ENCODE measurements at regions not wholly inside any gene's neighbourhood (a gene's known extent, or its start where the extent isn't known, plus 50 kb on each side); places are given as distances from the start of the nearest gene placed in this dataset.
"Not testable (repeated sequence)": the region's sequence is repeated elsewhere in the genome, so short reads cannot be mapped to it uniquely, and the experiment has no call there.

DNA sequence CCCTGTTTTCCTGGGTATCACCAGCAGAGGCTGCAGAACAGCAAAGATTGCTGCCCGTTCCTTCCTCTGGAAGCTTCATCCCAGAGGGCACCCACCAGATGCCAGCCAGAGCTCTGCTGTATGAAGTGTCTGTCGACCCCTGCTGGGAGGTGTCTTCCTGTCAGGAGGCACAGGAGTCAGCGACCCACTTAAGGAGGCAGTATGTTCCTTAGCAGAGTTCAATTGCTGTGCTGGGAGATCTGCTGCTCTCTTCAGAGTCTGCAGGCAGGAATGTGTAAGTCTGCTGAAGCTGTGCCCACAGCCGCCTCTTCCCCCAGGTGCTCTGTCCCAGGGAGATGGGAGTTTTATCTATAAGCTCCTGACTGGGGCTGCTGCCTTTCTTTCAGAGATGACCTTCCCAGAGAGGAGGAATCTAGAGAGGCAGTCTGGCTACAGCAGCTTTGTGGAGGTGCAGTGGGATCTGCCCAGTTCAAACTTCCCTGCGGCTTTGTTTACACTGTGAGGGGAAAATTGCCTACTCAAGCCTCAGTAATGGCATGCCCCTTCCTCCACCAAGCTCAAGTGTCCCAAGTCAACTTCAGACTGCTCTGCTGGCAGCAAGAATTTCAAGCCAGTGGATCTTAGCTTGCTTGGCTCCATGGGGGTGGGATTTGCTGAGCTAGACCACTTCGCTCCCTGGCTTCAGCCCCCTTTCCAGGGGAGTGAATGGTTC, 100.6 kb downstream of the TMEM168 start:
- DNase-seq: not testable (repeated sequence)

DNA sequence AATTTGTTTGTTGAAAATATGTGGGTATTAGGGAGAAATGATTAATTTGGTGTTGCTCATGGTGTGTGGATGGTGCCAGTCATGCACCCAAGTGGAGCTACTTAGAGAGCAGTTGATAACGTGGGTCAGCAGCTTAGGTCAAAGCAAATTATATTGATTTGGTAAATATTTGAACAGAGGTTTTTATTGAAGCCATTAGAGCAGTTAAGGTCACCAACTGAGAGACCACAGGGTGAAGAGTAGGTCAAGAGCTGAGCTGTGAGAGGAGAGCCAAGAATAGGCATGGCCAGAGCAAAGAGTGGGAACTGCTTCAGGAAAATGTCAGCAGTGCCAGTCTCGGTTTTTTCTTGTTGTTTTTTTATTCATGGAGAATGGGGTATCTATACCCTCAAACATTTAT, 97.9 kb downstream of the TMEM168 start:
- DNase-seq: no peak

DNA sequence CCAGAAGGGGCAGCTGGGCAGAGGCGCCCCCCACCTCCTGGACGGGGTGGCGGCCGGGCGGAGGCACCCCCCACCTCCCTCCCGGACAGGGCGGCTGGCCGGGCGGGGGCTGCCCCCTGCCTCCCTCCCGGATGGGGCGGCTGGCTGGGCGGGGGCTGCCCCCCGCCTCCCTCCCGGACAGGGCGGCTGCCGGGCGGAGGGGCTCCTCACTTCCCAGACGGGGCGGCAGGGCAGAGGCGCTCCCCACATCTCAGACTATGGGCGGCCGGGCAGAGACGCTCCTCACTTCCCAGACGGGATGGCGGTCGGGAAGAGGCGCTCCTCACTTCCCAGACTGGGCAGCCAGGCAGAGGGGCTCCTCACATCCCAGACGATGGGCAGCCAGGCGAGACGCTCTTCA, 93.0 kb downstream of the TMEM168 start:
- not testable (repeated sequence) for DNase-seq

- DNase-seq: no peak
Observed at GRCh38 chr7:112699725-112700513, 90.3 kb downstream of the TMEM168 start.

- DNase-seq: no peak
Observed at GRCh38 chr7:112701456-112701855, 88.7 kb downstream of the TMEM168 start.

- no peak for DNase-seq
Observed at GRCh38 chr7:112707655-112708054, 82.5 kb downstream of the TMEM168 start.

- DNase-seq: no peak
Observed at GRCh38 chr7:112708236-112708635, 82.0 kb downstream of the TMEM168 start.
